Activated T-helper 1 cell treated with anti-CD3 and anti-CD28 coated beads, Interleukin-12 subunit alpha, Interleukin-12 subunit beta, Interleukin-2, Interleukin-4 antibody, amounts not matched to agents 30 ng/mL and 10 ng/mL and 1 ng/mL, durations not matched to agents 14 hours and 24 hours and 36 hours (primary cell): ENCODE measurements at regions not wholly inside any gene's neighbourhood (a gene's known extent, or its start where the extent isn't known, plus 50 kb on each side); places are given as distances from the start of the nearest gene placed in this dataset.

ENCODE experiments used
- DNase-seq: peaks from one replicate; pipeline ENCODE4 v3.0.0; 2021; ENCODE audit warnings: low spot score
- H3K27ac Mint-ChIP-seq: one replicate; pipeline ENCODE4 v1.8.0; 2021; ENCODE audit warnings: mild to moderate bottlenecking, mixed read lengths
- H3K27me3 Mint-ChIP-seq: one replicate; pipeline ENCODE4 v1.8.0; 2022; ENCODE audit warnings: mild to moderate bottlenecking, moderate library complexity, mixed read lengths; ENCODE audit not compliant: insufficient read depth
- H3K36me3 Mint-ChIP-seq: one replicate; pipeline ENCODE4 v1.8.0; 2021; ENCODE audit warnings: low read depth, mixed read lengths
- H3K4me1 Mint-ChIP-seq: one replicate; pipeline ENCODE4 v1.8.0; 2021; ENCODE audit warnings: low read depth, mixed read lengths
- H3K4me3 Mint-ChIP-seq: one replicate; pipeline ENCODE4 v1.8.0; 2021; ENCODE audit warnings: mild to moderate bottlenecking, moderate library complexity, mixed read lengths
- H3K9me3 Mint-ChIP-seq: one replicate; pipeline ENCODE4 v1.8.0; 2021; ENCODE audit warnings: mixed read lengths
- intact Hi-C: fragments of 100-400 bp; cut with micrococcal nuclease; formaldehyde crosslinking; loops from one replicate; pipeline ENCODE4 v1.15.1; 2024

DNA sequence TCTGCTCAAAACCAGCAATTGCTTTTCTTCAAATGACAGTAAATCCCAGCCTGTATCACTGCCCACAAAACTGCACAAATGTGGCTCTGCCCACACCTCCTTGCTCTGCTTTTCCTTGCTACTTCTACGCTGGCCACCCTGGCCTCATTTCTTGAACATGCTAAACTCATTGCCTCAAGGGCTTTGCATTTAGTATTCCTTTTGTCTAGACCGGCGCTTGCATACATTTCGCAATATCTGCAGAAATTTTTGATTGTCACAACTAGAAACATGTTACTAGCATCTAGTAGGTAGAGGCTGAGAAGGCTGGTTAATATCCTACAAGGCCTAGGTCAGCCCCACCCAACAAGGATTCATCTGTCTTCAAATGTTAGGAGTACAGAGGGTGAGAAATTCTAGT lies 2357.8 kb downstream of the MAT2B start:
- no peak overlapping the region for H3K27ac Mint-ChIP-seq
- H3K4me1 Mint-ChIP-seq, result no peaks in the 10 kb centered on the region
- H3K27me3 Mint-ChIP-seq, result no peaks in the 10 kb centered on the region
- H3K4me3 Mint-ChIP-seq, result no peak overlapping the region
- no peak for DNase-seq
- H3K36me3 Mint-ChIP-seq, result no peaks in the 10 kb centered on the region
- intact Hi-C loops, result no loop called here
- H3K9me3 Mint-ChIP-seq, result peaks cover 4% of the 10 kb centered on the region

DNA sequence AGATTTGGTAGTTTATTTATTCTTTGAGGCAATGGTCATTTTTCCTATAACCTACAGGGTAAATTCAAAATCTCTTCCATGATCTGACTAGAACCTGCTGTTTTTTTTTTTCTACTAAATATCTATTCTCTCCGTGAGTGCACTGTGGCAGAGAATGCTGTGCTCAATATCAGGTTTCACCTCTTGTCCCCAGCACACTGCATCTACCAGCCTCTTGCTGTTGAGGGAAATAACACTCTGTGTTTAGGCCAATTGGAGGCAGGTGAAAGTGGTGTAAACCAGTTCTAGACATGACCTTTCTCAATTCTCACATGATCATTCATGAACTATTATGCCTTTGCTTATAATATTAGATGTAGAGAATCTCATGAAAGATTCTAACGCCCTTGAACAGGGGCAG lies 2365.9 kb downstream of the MAT2B start:
- H3K4me1 Mint-ChIP-seq, result no peaks in the 10 kb centered on the region
- no peak overlapping the region for H3K4me3 Mint-ChIP-seq
- no peak overlapping the region for H3K27ac Mint-ChIP-seq
- H3K36me3 Mint-ChIP-seq, result no peaks in the 10 kb centered on the region
- H3K9me3 Mint-ChIP-seq, result peaks cover 4% of the 10 kb centered on the region
- DNase-seq, result no peak
- H3K27me3 Mint-ChIP-seq, result no peaks in the 10 kb centered on the region
- intact Hi-C loops, result no loop called here

DNA sequence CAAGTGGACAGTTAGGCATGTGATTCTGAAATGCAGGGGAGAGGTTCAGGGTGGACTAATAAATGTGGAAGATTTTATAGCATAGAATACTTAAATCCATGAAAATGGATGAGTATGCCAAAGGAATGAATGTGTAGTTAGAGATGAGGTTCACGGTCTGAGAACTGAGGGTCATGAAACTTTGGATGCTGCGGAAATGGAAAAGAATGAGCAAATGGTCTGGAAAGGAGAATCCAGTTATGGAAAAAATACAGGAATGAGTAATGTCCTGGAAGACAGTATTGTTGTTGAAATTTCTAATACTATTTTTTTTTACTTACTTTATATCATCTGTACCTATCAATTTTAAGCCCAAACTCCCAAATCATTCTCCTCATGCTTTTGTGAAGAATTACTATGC lies 2369.4 kb downstream of the MAT2B start:
- Mint-ChIP-seq H3K36me3 (no peaks in the 10 kb centered on the region), H3K27ac (no peak overlapping the region), H3K27me3 (no peaks in the 10 kb centered on the region), H3K4me3 (no peak overlapping the region), H3K4me1 (no peaks in the 10 kb centered on the region), H3K9me3 (peaks cover 15% of the 10 kb centered on the region)
- no peak for DNase-seq
- intact Hi-C loops, result no loop called here

DNA sequence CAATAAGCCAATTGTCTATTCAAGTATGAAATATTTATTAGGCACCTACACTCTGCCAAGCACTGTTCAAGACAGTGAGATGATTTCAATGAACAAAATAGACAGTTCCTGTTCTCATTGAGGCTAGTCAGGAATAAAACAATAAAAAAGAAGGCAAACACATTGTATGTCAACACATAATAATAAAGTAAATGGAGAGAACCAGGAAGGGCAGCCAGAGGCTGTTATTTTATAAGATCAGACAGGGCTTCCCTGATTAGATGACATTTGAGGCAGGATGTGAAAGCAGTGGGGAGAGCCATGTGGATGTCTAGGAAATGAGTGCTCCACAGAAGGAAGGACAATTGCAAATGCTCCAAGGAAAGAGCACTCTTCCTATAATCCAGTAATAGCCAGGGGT lies 2371.1 kb downstream of the MAT2B start:
- Mint-ChIP-seq H3K9me3 (peaks cover 16% of the 10 kb centered on the region), H3K4me3 (no peak overlapping the region), H3K27ac (no peak overlapping the region), H3K4me1 (no peaks in the 10 kb centered on the region), H3K27me3 (no peaks in the 10 kb centered on the region), H3K36me3 (no peaks in the 10 kb centered on the region)
- DNase-seq, result no peak
- intact Hi-C loops, result no loop called here

DNA sequence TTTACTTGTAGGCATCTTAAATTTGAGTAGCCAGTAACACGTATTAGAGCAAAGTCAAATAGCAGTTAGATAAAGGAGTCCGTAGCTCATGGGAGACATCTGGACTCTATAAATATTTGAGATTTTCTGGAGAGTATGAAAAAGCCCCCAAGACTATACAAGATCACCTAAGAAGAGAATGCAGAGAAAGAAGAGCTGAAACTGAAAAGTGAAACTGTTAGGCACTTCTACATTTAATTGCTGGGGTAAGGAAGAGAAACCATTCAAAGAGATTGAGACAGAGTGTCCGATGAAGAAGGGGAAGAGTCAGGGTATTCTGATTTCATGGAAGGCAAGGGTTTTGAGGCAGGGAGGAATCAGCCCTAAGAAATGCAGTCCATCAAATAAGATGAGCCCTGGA lies 2372.1 kb downstream of the MAT2B start:
- Mint-ChIP-seq H3K9me3 (peaks cover 16% of the 10 kb centered on the region), H3K27ac (no peak overlapping the region), H3K4me3 (no peak overlapping the region), H3K36me3 (no peaks in the 10 kb centered on the region), H3K4me1 (no peaks in the 10 kb centered on the region), H3K27me3 (no peaks in the 10 kb centered on the region)
- no peak for DNase-seq
- intact Hi-C loops, result no loop called here

DNA sequence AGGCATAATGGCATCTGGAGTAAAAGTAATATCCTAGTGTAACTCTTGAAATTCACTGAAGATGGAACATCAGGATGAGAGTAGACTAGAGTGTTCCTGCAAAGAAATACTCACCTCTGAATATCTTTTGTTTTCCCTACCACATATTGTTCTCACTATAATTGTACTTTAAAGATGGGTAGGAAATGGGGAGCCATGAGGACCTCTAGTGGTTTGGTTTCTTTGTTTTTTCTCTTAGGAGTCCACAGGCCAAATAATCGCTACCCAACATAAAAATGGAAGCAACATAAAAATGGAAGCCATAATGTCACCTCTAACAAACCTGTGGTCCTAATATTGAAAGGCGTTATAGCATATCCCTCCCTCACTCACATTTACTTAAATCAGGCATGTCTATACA lies 2375.8 kb downstream of the MAT2B start:
- no peaks in the 10 kb centered on the region for H3K27me3 Mint-ChIP-seq
- intact Hi-C loops, result no loop called here
- no peak overlapping the region for H3K4me3 Mint-ChIP-seq
- H3K27ac Mint-ChIP-seq, result no peak overlapping the region
- no peak for DNase-seq
- no peaks in the 10 kb centered on the region for H3K36me3 Mint-ChIP-seq
- H3K4me1 Mint-ChIP-seq, result no peaks in the 10 kb centered on the region
- peaks cover 12% of the 10 kb centered on the region for H3K9me3 Mint-ChIP-seq

DNA sequence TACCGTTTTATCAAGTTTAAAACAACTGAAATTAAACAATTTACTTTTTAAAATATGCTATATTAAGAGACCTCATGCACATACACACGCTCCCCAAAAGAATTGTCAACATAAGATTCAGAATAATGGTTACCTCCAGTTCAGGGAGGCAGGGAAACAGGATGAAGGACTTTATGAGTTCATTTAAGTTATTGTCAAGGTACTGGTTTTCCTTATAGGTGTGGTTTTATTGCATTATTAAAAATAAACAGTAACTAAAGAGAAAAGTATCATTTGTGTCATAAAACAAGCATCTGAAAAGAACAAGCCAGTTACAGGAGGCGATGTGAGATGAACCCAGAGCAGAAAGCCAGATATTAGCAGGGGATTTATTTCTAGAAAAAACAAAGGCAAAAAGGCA lies 2376.7 kb downstream of the MAT2B start:
- intact Hi-C loops, result no loop called here

DNA sequence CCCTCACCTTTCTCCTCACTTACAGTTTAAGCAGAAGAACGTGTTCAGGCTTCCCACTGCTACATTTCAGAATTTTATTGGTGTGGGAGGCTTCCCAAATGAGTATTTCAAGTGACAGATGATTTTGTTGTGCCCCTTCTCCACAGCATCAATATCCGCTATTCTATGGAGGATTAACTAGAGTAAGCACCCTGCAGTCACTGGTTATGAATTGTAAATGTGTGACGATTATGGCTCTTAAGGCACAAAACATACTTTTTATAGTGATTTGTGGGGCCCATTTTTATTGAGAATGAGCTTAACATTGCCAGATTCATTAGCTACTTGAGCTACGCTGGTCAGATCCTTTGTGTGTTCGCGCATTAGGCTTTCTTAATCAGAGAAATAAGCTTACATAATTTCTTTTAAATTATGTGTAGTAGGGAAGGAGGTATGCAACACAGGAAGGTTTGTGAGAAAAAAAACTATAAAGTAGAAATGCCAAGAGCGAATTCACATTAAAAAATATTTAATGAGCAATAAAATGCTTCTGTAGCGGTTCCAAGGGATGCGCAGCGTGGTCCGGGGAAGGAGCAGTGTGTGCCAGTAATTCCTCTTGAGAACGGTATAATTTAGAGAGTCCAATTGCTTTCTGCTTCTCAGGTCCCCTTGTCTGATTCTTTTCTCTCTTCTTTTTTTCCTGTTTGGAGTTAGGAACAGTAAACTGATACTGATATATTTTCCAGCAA lies 2380.4 kb downstream of the MAT2B start:
- intact Hi-C loops, result no loop called here
- no peak overlapping the region for H3K27ac Mint-ChIP-seq
- H3K4me3 Mint-ChIP-seq, result no peak overlapping the region
- no peaks in the 10 kb centered on the region for H3K36me3 Mint-ChIP-seq
- H3K27me3 Mint-ChIP-seq, result no peaks in the 10 kb centered on the region
- DNase-seq, result no peak
- H3K4me1 Mint-ChIP-seq, result no peaks in the 10 kb centered on the region
- H3K9me3 Mint-ChIP-seq, result no peaks in the 10 kb centered on the region

More for the DNA sequence above, 2376.7 kb downstream of the MAT2B start:
- no peak overlapping the region for H3K4me3 Mint-ChIP-seq
- no peak overlapping the region for H3K27ac Mint-ChIP-seq
- no peak for DNase-seq
- peaks cover 8% of the 10 kb centered on the region for H3K9me3 Mint-ChIP-seq
- H3K36me3 Mint-ChIP-seq, result no peaks in the 10 kb centered on the region
- H3K4me1 Mint-ChIP-seq, result no peaks in the 10 kb centered on the region
- no peaks in the 10 kb centered on the region for H3K27me3 Mint-ChIP-seq

DNA sequence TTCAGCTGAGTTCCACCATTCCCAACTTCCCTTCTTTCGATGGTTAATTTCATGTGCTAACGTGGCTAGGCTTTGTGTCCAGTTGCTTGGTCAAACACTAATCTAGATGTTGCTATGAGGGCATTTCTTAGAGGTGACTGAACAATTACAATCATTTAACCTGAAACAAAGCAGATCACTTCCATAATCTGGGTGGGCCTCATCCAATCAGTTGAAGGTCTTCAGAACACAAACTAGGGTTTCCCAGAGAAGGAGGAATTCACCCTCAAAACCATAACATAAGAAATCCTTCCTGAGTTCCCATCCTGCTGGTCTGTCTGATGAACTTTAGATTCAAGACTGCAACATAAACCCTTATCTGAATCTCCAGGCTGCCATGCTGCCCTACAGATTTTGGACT lies 2381.7 kb downstream of the MAT2B start:
- Mint-ChIP-seq H3K36me3 (no peaks in the 10 kb centered on the region), H3K27me3 (no peaks in the 10 kb centered on the region), H3K4me3 (no peak overlapping the region), H3K4me1 (no peaks in the 10 kb centered on the region), H3K27ac (no peak overlapping the region), H3K9me3 (peaks cover under 1% of the 10 kb centered on the region)
- no peak for DNase-seq
- intact Hi-C loops, result no loop called here

DNA sequence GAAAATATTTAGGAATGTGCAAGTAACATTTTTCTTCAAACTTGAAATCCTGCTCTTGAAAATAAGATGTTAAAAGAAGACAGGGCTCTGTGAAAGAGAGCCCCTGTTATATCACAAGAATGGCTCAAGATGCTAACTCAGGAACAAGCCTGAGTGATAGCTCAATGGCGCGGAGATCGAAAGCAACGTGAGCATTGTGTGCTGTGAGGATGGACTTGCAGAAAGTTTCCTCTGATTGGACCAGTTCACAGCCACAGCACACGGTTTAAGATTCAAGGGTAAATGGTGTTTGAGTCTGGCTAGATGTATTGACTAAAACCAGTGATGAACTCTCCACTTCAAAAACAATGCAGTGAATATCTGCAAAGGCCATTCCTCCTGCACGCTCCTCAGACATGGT lies 2387.0 kb downstream of the MAT2B start:
- no peak for DNase-seq
- Mint-ChIP-seq H3K27ac (no peak overlapping the region), H3K9me3 (peaks cover 11% of the 10 kb centered on the region), H3K4me1 (no peaks in the 10 kb centered on the region), H3K36me3 (no peaks in the 10 kb centered on the region), H3K27me3 (no peaks in the 10 kb centered on the region), H3K4me3 (no peak overlapping the region)
- intact Hi-C loops, result no loop called here

DNA sequence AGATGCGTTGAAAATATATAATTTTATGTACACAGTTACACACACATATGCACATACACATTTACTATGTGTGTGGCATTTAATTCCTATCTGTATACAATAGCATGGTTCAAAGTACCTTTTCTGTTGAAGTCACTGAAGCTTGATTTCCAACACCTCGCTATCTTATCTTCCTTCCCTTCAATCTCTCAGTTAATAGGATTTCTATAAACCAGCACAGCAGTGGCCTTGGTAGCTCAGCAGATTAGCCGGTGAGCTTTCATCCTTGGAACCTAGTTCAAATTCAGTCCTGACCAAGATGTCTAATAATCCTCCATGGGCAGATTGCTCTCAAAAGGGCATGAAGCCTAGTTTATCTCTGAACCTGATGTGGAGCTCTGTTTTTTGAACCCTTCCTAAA lies 2389.5 kb downstream of the MAT2B start:
- DNase-seq, result no peak
- Mint-ChIP-seq H3K27me3 (no peaks in the 10 kb centered on the region), H3K9me3 (peaks cover 17% of the 10 kb centered on the region), H3K27ac (no peak overlapping the region), H3K4me3 (no peak overlapping the region), H3K36me3 (no peaks in the 10 kb centered on the region), H3K4me1 (no peaks in the 10 kb centered on the region)
- intact Hi-C loops, result no loop called here

DNA sequence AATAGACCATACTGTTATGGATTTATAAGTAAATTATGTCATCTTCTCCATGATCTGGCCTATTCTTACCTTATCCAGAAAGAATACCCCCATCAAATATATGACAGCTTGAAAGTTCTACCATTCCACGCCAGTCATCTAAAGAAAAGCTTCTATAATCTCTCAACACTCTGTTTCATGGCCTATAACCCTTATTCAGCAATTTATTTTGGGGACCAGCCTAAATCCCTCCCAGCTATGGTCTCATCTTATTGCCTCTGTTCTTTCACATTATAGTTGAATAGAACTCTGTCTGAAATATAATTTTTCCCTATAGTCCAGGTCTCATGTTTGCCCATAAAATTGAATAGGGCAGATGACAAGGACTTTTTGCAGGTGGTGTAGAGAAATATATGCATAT lies 2387.6 kb upstream of the WWC1 start:
- Mint-ChIP-seq H3K9me3 (peaks cover 18% of the 10 kb centered on the region), H3K4me1 (no peaks in the 10 kb centered on the region), H3K27me3 (no peaks in the 10 kb centered on the region), H3K4me3 (no peak overlapping the region), H3K27ac (no peak overlapping the region), H3K36me3 (no peaks in the 10 kb centered on the region)
- no peak for DNase-seq
- intact Hi-C loops, result no loop called here

DNA sequence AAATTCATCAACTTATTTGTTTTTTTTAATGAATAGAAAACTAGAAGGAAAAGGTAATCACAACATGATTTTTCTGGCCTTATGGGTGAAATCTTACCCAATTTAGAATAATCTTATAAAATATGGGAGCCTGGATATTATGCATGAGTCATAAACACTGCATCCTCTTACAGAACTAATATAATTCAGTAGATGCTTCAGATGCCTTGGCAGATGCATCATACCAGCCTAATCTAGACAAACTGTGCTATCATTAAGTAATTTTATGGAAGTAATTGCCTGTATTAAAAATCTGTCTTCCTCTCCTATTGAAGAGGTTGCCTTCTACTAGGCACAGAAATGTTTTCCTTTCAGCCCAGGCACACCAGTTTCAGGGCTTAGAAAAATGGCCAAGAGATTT lies 2384.6 kb upstream of the WWC1 start:
- Mint-ChIP-seq H3K27me3 (no peaks in the 10 kb centered on the region), H3K4me3 (no peak overlapping the region), H3K4me1 (no peaks in the 10 kb centered on the region), H3K9me3 (peaks cover 25% of the 10 kb centered on the region), H3K27ac (no peak overlapping the region), H3K36me3 (no peaks in the 10 kb centered on the region)
- intact Hi-C loops, result no loop called here
- DNase-seq, result no peak

DNA sequence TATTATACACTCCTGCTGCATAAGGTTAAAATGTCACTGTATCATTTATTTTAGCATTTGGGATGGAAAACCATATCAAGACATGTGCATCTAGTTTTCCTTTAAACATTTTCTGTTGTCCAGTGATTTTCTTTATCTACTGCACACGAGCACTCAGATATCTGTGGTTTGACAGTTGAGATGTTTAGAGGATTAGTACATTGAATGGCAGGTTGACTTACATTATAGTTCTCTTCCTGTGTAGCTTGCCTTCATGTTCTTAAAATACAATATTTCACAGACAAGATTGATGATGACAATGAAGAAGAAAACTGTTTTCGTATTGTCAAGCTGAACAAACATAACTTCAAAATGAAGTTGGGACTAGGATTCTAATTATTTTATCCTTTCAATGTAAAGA lies 2378.4 kb upstream of the WWC1 start:
- intact Hi-C loops, result no loop called here
- Mint-ChIP-seq H3K36me3 (no peaks in the 10 kb centered on the region), H3K4me3 (no peak overlapping the region), H3K9me3 (peaks cover 16% of the 10 kb centered on the region), H3K27ac (no peak overlapping the region), H3K4me1 (no peaks in the 10 kb centered on the region), H3K27me3 (no peaks in the 10 kb centered on the region)
- no peak for DNase-seq
